WTC11 (cell line): ENCODE measurements at regions not wholly inside any gene's neighbourhood (a gene's known extent, or its start where the extent isn't known, plus 50 kb on each side); places are given as distances from the start of the nearest gene placed in this dataset.

Experiments used
- CREM ChIP-seq: sonication (generic); formaldehyde crosslinking; IDR thresholded peaks from 2 replicates; pipeline ENCODE4 v1.8.1; 2022; ENCODE audit warnings: mild to moderate bottlenecking, missing genetic modification reagents, moderate library complexity
- IRF2 ChIP-seq: sonication (generic); formaldehyde crosslinking; IDR thresholded peaks from 2 replicates; pipeline ENCODE4 v1.8.0; 2022; ENCODE audit warnings: low read depth, missing genetic modification reagents, borderline replicate concordance
- MLX ChIP-seq: sonication (generic); formaldehyde crosslinking; IDR thresholded peaks from 2 replicates; pipeline ENCODE4 v1.8.1; 2023; ENCODE audit warnings: mild to moderate bottlenecking, missing genetic modification reagents, moderate library complexity
- SMAD4 ChIP-seq: sonication (generic); formaldehyde crosslinking; IDR thresholded peaks from 2 replicates; pipeline ENCODE4 v1.8.0; 2022; ENCODE audit warnings: mild to moderate bottlenecking, missing genetic modification reagents
- TF ChIP-seq, protein P1 (sequence below): fragments of 200-600 bp; IDR thresholded peaks from 2 replicates; pipeline ENCODE4 v1.8.0; 2022; ENCODE audit warnings: antibody characterized with exemption
- TF ChIP-seq, protein P2 (sequence below): sonication (generic); formaldehyde crosslinking; IDR thresholded peaks from 2 replicates; pipeline ENCODE4 v1.8.0; 2023; ENCODE audit warnings: missing genetic modification reagents, mild to moderate bottlenecking, borderline replicate concordance
- TF ChIP-seq, protein P3 (sequence below): sonication (generic); formaldehyde crosslinking; IDR thresholded peaks from 2 replicates; pipeline ENCODE4 v1.8.1; 2023; ENCODE audit warnings: mild to moderate bottlenecking, missing genetic modification reagents, moderate library complexity

DNA sequence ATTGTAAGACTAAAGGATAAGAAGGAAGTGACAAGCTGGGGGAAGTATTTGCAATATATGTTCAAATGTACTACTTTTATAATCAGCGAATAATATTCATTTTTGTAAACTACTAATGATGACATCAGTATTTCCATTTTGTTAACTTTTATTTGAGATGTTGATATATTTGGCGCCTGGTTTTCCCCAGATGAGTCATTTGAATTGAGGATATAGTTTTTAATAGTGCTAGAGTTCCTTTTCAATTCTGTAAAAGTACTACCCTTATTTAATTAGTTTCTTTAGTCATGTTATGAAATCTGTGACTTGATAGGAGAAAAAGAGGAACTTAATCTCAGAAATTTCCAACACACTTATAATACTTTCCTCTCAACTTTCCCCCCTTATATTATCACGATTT, 495.3 kb downstream of the IRS1 start:
- TF ChIP-seq, protein P1, sequence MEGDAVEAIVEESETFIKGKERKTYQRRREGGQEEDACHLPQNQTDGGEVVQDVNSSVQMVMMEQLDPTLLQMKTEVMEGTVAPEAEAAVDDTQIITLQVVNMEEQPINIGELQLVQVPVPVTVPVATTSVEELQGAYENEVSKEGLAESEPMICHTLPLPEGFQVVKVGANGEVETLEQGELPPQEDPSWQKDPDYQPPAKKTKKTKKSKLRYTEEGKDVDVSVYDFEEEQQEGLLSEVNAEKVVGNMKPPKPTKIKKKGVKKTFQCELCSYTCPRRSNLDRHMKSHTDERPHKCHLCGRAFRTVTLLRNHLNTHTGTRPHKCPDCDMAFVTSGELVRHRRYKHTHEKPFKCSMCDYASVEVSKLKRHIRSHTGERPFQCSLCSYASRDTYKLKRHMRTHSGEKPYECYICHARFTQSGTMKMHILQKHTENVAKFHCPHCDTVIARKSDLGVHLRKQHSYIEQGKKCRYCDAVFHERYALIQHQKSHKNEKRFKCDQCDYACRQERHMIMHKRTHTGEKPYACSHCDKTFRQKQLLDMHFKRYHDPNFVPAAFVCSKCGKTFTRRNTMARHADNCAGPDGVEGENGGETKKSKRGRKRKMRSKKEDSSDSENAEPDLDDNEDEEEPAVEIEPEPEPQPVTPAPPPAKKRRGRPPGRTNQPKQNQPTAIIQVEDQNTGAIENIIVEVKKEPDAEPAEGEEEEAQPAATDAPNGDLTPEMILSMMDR, result no peak
- TF ChIP-seq, protein P2, sequence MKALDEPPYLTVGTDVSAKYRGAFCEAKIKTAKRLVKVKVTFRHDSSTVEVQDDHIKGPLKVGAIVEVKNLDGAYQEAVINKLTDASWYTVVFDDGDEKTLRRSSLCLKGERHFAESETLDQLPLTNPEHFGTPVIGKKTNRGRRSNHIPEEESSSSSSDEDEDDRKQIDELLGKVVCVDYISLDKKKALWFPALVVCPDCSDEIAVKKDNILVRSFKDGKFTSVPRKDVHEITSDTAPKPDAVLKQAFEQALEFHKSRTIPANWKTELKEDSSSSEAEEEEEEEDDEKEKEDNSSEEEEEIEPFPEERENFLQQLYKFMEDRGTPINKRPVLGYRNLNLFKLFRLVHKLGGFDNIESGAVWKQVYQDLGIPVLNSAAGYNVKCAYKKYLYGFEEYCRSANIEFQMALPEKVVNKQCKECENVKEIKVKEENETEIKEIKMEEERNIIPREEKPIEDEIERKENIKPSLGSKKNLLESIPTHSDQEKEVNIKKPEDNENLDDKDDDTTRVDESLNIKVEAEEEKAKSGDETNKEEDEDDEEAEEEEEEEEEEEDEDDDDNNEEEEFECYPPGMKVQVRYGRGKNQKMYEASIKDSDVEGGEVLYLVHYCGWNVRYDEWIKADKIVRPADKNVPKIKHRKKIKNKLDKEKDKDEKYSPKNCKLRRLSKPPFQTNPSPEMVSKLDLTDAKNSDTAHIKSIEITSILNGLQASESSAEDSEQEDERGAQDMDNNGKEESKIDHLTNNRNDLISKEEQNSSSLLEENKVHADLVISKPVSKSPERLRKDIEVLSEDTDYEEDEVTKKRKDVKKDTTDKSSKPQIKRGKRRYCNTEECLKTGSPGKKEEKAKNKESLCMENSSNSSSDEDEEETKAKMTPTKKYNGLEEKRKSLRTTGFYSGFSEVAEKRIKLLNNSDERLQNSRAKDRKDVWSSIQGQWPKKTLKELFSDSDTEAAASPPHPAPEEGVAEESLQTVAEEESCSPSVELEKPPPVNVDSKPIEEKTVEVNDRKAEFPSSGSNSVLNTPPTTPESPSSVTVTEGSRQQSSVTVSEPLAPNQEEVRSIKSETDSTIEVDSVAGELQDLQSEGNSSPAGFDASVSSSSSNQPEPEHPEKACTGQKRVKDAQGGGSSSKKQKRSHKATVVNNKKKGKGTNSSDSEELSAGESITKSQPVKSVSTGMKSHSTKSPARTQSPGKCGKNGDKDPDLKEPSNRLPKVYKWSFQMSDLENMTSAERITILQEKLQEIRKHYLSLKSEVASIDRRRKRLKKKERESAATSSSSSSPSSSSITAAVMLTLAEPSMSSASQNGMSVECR, result no peak
- no peak for TF ChIP-seq IRF2 (CRISPR knock-in tag)
- TF ChIP-seq SMAD4, result no peak
- TF ChIP-seq, protein P3, sequence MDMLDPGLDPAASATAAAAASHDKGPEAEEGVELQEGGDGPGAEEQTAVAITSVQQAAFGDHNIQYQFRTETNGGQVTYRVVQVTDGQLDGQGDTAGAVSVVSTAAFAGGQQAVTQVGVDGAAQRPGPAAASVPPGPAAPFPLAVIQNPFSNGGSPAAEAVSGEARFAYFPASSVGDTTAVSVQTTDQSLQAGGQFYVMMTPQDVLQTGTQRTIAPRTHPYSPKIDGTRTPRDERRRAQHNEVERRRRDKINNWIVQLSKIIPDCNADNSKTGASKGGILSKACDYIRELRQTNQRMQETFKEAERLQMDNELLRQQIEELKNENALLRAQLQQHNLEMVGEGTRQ (CRISPR knock-in tag), result no peak
- no peak for TF ChIP-seq CREM
- TF ChIP-seq MLX, result no peak
